AG04449 (cell line): ENCODE measurements at regions not wholly inside any gene's neighbourhood (a gene's known extent, or its start where the extent isn't known, plus 50 kb on each side); places are given as distances from the start of the nearest gene placed in this dataset.

Experiments used
- CTCF ChIA-PET: fragments of 350-600 bp; formaldehyde crosslinking; extraction: SDS; loops from one replicate; lab custom pipeline; 2021; ENCODE audit warnings: antibody characterized with exemption; lab: Yijun Ruan, JAX
- POLR2A ChIA-PET: fragments of 400-600, 350-600 bp; formaldehyde crosslinking; extraction: SDS; loops from one replicate; lab custom pipeline; 2020; ENCODE audit warnings: antibody characterized with exemption, inconsistent platforms; lab: Yijun Ruan, JAX
- DNase-seq: peaks from one replicate; pipeline ENCODE4 v3.0.0-alpha.2; 2010; ENCODE audit warnings: low read depth, low spot score
- H3K4me3 ChIP-seq: 2 replicates; pipeline ENCODE4 v1.5.1; 2011; ENCODE audit warnings: low read depth, mild to moderate bottlenecking, control low read depth, low read length
- CTCF ChIP-seq: IDR thresholded peaks from one replicate; pipeline ENCODE4 v1.5.1; 2011; ENCODE audit warnings: mild to moderate bottlenecking, moderate library complexity, low read length, control low read depth, inconsistent platforms; ENCODE audit not compliant: insufficient read depth; ENCODE audit errors: missing control alignments

- ChIA-PET POLR2A (no interaction called here), CTCF (no interaction called here)
- peak; percentile 1 for DNase-seq
- TF ChIP-seq CTCF = no peak
- no peak overlapping the region for H3K4me3 ChIP-seq
Observed at GRCh38 chr18:39375066-39375465, 1809.5 kb upstream of the CELF4 start.

- no peak for TF ChIP-seq CTCF
- H3K4me3 ChIP-seq = no peak overlapping the region
- CTCF ChIA-PET = interaction anchor here (1.0 kb wide), 1 partner anchor 17 kb away, joined by 3 read pairs; no protein-coding TSS in a partner anchor
- DNase-seq = no peak
- POLR2A ChIA-PET = no interaction called here
Observed at GRCh38 chr18:39371996-39372395, 1806.4 kb upstream of the CELF4 start.

DNA sequence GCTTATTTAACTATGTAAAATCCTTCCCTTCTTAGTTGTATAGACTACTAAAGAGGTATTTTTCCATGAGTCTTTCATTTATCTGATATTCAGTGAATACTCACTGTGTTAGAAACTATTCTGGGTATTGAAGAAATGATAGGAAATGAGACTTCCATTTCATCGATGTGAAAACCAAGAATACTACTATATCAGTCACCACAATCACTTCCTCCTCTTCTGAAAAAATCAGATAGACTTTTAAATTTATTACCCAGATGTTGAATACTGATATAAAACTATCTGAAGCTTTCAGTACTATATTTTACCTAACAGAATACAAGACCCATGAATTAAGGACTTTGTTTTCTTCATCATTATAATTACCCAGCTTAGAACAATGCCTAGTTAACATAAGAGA, 1801.1 kb upstream of the CELF4 start:
- no peak for DNase-seq
- H3K4me3 ChIP-seq = no peak overlapping the region
- POLR2A ChIA-PET = no interaction called here
- CTCF ChIA-PET = no interaction called here
- TF ChIP-seq CTCF = no peak

GRCh38 chr18:39365836-39366485, 1800.4 kb upstream of the CELF4 start:
- ChIA-PET POLR2A (no interaction called here), CTCF (no interaction called here)
- H3K4me3 ChIP-seq = no peak overlapping the region
- no peak for DNase-seq
- no peak for TF ChIP-seq CTCF

DNA sequence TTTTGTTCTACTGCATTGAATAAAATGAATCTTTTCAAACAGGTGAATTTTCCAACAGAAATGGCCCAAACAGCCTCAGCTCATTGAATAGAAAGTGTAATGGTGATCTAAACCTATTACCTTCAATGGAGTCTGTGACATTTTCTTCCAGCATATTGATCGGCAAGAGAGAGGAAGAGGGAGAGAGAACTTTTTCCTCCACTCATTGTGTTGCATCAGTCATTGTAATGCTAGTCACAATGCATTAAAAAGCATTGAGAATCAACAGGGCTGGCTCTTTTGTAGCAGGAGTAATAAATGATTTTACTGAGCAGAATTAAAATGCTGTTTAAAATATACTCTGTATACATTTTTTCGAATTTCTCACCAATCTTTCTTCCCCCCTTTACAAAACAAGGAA, 1794.5 kb upstream of the CELF4 start:
- ChIA-PET POLR2A (no interaction called here), CTCF (no interaction called here)
- no peak for TF ChIP-seq CTCF

DNA sequence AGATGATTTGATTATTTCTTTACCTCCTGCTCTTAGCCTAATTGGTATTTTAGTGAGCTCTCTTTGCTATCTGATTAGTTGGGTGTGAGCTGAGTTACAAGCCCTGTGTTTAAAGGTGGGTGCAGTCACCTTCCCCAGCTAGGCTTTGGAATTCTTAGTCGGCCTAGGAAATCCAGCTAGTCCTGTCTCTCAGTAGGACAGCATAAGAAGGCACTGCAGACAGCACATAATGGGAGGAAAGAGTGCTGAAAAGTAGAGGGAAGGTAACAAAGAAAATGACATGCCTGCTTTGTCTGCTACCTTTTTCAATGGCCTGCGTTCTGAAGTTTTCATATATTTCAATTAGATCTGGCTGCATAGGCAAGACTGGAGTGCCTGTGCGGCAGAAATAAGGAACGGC, 1794.0 kb upstream of the CELF4 start:
- no peak for TF ChIP-seq CTCF
- CTCF ChIA-PET = no interaction called here

More for the DNA sequence above, 1794.5 kb upstream of the CELF4 start:
- DNase-seq = no peak
- H3K4me3 ChIP-seq = no peak overlapping the region

More for the DNA sequence above, 1794.0 kb upstream of the CELF4 start:
- DNase-seq = no peak
- no peak overlapping the region for H3K4me3 ChIP-seq
- POLR2A ChIA-PET = no interaction called here
